Ovary (tissue), 7 donors: ENCODE measurements at regions not wholly inside any gene's neighbourhood (a gene's known extent, or its start where the extent isn't known, plus 50 kb on each side); places are given as distances from the start of the nearest gene placed in this dataset.
"Not testable (repeated sequence)": the region's sequence is repeated elsewhere in the genome, so short reads cannot be mapped to it uniquely, and the experiment has no call there.

ENCODE experiments used
- DNase-seq, 5 donors: peaks; one replicate each; pipeline ENCODE4 v3.0.0-alpha.2; 2019 to 2020
- H3K27ac ChIP-seq, 2 donors: fragments of 200-600 bp; one replicate each; pipeline versions ENCODE4 v1.5.1 to v1.8.0; 2019 to 2022
- H3K27me3 ChIP-seq: fragments of 200-600 bp; one replicate; pipeline ENCODE4 v1.8.0; 2022
- H3K36me3 ChIP-seq: fragments of 200-600 bp; sonication (generic); one replicate; pipeline ENCODE4 v1.5.1; 2019
- H3K4me1 ChIP-seq: one replicate; pipeline ENCODE4 v1.8.1; 2013; ENCODE audit warnings: mild to moderate bottlenecking, moderate library complexity; ENCODE audit not compliant: insufficient read depth
- H3K4me3 ChIP-seq: fragments of 200-600 bp; sonication (generic); one replicate; pipeline ENCODE4 v1.5.1; 2017
- H3K9me3 ChIP-seq, 2 donors: fragments of 200-600 bp in 1 of 2; sonication (generic) in 1 of 2; one replicate each; pipeline versions ENCODE4 v1.5.1 to v1.8.1; 2013 to 2019; ENCODE audit warnings: mild to moderate bottlenecking in 1 of 2, moderate library complexity in 1 of 2
- WGBS, 3 donors: extraction: QIAGEN DNeasy Blood & Tissue Kit in 1 of 3; methylation state at CpG; one replicate each; pipeline versions ENCODE4 v1.1.5 to v1.1.7; 2013 to 2017; 5-methylcytosine and 5-hydroxymethylcytosine counted together
- intact Hi-C, 4 donors: fragments of 100-400 bp; cut with DNase I; formaldehyde crosslinking; loops; one replicate each; pipeline versions ENCODE4 v1.11.0 to v1.15.1; 2022 to 2023
- donor health status: DM: no; HTN: no; CAD: no; lungs with moderate emphysema.
- donor health status: DM: no; HTN: no; CAD: no.
- donor health status: Bipolar disorder and iron deficiency.
- donor health status: DM: no; HTN: no; CAD: no.
- donor health status: DM: yes; HTN: yes; CAD: no.

DNA sequence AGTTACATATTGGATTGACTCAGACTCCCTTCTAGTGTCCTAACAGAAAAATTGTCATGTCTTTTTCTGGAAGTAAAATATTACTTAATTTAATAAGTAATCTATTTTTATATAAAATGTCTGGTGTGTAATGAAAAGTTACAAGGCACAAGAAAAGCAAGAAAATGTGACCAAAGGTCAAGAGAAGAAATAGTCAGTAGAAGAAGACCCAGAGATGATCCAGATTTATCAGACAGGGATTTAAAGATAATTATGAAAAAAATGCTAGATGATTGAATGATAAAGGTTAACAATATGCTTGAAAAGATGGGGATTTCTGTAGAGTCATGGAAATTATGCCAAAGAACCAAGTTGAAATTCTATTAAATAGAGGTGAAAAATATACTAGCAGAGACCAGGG is 87.8 kb downstream of the SYT15B start:
- H3K36me3 ChIP-seq, H3K9me3 ChIP-seq, H3K27me3 ChIP-seq, H3K4me1 ChIP-seq, H3K4me3 ChIP-seq, H3K27ac ChIP-seq, intact Hi-C loops, DNase-seq: not testable (repeated sequence)

DNA sequence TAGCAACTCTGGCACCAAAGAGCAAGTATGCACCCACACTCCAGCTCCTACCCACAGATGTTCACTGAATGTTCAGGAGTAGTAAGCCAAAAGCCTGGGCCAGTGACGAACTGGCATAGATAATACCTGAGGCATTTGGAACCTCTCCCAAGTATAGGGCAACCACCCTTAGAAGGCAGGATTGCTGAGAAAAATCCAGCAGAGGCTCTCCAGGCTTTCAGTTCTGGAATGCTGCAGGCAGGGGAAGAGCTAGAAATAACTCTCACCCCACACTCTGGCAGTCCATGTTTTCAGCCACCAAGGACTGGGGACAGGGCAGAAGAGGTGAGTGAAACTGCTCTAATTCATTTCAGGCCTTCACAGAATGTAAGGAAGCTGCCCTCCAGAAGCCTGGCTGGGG is 90.3 kb downstream of the SYT15B start:
- H3K9me3 ChIP-seq, H3K4me1 ChIP-seq, H3K27ac ChIP-seq, intact Hi-C loops, H3K27me3 ChIP-seq, DNase-seq, H3K36me3 ChIP-seq, H3K4me3 ChIP-seq: not testable (repeated sequence)
- WGBS, 3 donors = no CpG with 5 or more reads among the region's 1 CpG

DNA sequence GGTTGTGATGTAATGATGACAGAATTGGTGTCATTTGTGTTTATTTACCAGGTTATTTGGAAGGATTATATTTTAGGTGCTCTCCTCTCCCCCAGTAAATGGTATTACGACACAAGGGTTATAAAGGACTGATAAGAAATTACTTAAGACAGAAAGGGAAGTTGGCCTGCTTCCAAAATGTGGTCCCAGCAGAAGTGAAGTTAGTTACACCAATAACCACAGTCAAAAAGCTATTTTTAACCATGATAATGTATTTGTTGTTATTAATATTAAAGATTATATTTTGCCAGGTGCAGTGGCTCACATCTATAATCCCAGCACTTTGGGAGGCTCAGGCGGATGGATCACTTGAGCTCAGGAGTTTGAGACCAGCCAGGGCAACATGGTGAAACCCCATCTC is 92.5 kb downstream of the SYT15B start:
- H3K27me3 ChIP-seq, H3K9me3 ChIP-seq, intact Hi-C loops, H3K27ac ChIP-seq, H3K4me1 ChIP-seq, DNase-seq, H3K4me3 ChIP-seq, H3K36me3 ChIP-seq: not testable (repeated sequence)
- WGBS, 3 donors = 53 to 62% (median 55%) methylated on average over 1 of the region's 2 CpGs

DNA sequence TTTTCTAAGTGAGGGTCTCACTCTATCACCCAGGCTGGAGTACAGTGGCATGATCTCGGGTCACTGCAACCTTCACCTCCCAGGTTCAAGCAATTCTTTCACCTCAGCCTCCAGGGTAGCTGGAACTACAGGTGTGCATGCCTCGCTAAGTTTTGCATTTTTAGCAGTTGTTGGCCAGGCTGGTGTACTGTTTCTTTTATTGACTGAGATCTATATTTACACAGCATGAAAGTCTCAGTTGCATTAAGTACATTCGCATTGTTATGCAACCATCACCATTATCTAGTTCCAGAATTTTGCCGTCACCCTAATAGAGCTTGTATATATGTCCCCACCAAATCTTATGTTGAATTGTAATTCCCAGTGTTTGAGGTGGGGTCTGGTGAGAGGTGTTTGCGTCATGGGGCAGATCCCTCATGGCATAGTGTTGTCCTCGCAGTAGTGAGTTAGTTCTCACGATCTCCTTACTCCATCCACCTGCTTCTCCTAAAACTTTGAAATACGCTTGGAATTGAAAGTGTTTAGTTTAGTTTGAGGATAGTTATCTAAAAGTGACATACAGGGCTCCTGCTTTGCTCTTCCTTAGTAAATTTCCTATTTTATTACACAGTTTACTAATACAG is 101.3 kb downstream of the SYT15B start:
- H3K4me1 ChIP-seq, DNase-seq, H3K36me3 ChIP-seq, H3K9me3 ChIP-seq, intact Hi-C loops, H3K4me3 ChIP-seq, H3K27me3 ChIP-seq, H3K27ac ChIP-seq: not testable (repeated sequence)
- WGBS, 3 donors = 70 to 87% (median 72%) methylated on average over 3 to 5 of the region's 8 CpGs

DNA sequence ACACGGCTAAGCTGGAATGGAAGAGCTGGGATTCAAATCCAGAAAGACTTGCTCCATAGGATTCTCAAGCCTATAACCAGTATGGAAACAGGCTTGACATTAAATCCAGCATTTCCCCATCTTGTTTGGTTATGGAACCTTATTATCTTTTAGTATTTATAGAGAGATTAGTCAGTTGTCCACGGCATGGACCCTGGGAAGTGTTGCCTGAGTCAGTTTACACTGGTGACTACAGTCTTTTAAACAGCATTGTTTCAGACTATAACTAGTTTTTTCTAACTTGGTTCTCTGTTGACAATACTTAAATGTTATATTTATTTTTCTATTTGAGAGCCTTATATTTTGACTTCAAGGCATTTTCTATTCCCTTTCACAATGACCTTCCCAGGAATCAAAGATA is 106.7 kb downstream of the SYT15B start:
- H3K27ac ChIP-seq, H3K9me3 ChIP-seq, H3K4me3 ChIP-seq, DNase-seq, H3K4me1 ChIP-seq, H3K36me3 ChIP-seq, intact Hi-C loops, H3K27me3 ChIP-seq: not testable (repeated sequence)
- WGBS, 3 donors = no CpG with 5 or more reads among the region's 2 CpGs

DNA sequence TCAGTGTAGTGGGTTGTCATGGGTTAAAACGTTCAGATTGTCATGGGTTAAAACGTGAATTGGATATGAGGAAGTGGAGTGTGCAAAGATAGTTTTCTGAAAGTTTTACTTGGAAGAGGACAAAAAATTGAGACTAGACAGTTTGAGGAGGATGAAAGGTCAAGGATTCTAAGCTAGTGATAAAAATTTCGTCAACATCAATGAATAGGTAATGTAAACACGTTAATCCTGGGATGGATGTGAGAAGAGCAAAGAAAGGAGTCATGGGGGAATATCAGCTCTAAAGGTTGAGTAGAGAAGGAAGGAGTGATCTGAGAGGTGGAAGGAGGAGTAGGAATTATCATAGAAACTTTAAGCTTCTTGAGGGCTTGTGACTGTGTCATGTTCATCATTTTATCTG is 109.2 kb downstream of the SYT15B start:
- WGBS, 3 donors = 7 to 34% (median 33%) methylated on average over 2 to 4 of the region's 4 CpGs

DNA sequence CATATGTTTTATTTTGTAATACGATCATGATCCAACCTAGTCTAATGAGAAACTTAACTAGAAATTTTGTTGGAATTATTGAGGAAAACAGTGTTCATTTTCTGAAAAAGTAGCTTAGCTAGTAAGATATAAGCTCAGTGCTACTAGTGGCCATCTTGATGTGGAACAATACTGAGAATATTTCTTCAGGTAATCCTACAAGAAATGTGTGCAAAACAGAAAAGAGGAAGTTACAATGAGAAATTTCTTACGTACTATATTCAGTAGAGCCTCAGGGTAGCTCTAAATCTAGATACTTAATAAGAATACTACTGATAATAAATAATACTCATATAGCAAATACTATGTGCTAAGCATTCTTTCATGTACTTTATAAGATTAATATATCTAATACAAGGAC is 114.8 kb downstream of the SYT15B start:
- H3K9me3 ChIP-seq, H3K27me3 ChIP-seq, H3K36me3 ChIP-seq, H3K27ac ChIP-seq, intact Hi-C loops, H3K4me1 ChIP-seq, DNase-seq, H3K4me3 ChIP-seq: not testable (repeated sequence)
- WGBS, 3 donors = 64 to 92% methylated on average over 1 of the region's 2 CpGs; no CpG with 5 or more reads in 1 of the 3 donors

More for the DNA sequence above, 109.2 kb downstream of the SYT15B start:
- H3K27me3 ChIP-seq, H3K4me3 ChIP-seq, H3K4me1 ChIP-seq, DNase-seq, intact Hi-C loops, H3K27ac ChIP-seq, H3K9me3 ChIP-seq, H3K36me3 ChIP-seq: not testable (repeated sequence)

DNA sequence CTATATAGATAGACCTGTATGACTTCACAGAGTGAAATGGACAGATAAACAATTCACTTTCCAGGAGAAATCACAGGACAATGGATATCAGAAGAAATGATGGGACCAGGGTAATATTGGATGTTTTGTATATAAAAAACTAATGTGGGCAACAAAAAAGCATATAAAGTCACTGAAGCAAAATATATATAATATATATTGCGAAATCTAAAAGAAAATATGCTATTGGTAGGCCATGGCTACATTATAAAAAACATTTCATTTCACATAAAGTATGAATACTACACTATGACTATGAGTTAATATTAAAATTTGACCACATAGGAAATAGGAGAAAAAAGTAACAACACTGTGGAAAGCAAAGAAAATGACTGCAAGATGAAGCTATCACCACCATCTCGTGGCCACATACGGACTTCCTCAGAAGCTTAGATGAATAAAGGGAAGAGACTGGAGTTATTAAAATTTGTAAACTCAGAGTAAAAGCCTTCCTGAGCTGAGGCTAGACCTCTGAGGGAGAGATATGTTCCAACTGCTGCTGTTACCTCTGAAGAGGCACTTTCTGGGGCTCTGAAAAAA is 115.8 kb downstream of the SYT15B start:
- H3K27ac ChIP-seq, H3K9me3 ChIP-seq, H3K4me3 ChIP-seq, DNase-seq, H3K27me3 ChIP-seq, intact Hi-C loops, H3K4me1 ChIP-seq, H3K36me3 ChIP-seq: not testable (repeated sequence)
- 54 to 58% (median 58%) methylated on average over 3 of the region's 3 CpGs for WGBS, 3 donors

DNA sequence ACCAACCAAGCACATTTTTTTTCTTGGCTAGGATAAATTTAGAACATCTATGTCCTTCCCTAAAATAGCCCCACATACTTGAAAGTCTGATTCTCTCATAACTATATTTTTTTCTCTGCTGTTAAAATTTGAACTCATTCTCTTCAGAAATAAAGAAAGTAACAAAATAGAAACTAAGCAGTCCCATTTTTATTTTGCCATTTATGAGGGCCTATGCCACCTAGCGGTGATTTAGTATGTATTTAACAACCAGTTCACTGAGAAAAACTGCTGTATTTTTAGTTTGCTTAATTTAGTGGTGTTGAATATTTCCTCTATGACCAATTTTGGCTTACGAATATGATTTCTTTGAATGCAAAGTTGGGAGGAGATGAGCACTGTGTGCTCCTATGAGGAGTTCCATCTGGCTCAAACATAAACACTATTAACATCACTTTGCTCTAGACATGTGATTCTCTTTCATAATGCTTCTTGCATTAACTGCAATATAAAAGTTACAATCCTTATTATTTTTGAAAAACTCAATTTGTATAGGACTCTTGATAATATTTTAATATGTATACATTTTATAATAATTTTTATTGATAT is 116.6 kb downstream of the SYT15B start:
- H3K9me3 ChIP-seq, H3K27me3 ChIP-seq, H3K4me1 ChIP-seq, H3K4me3 ChIP-seq, H3K36me3 ChIP-seq, H3K27ac ChIP-seq, intact Hi-C loops: not testable (repeated sequence)
- WGBS, 3 donors = 0 to 2% (median 2%) methylated on average over 1 to 2 of the region's 2 CpGs
- peak in 1 of 5 donors; percentile 19 for DNase-seq

DNA sequence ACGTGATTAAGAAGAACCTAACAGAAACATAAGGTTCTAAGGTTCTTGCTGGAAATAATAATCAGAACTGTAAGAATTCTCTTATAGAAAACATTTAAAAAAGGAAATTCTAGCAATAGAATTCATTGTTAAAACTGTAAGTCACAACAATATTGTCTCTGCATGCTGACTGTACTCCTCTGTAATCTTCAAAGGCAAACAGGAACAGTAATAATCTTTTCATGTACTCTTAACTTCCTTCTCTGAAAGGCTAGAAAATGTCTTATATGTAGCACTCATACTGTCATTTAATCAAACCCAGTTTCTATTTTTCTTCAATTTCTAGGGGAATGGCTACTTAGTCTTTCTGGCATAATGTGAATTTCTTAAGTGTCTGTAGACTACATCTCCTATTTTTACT is 103.5 kb upstream of the AGAP9 start:
- DNase-seq, H3K9me3 ChIP-seq, H3K27ac ChIP-seq, H3K36me3 ChIP-seq, H3K4me1 ChIP-seq, H3K4me3 ChIP-seq, intact Hi-C loops, H3K27me3 ChIP-seq: not testable (repeated sequence)
- WGBS, 3 donors = 83 to 95% (median 86%) methylated on average over 1 of the region's 1 CpG

DNA sequence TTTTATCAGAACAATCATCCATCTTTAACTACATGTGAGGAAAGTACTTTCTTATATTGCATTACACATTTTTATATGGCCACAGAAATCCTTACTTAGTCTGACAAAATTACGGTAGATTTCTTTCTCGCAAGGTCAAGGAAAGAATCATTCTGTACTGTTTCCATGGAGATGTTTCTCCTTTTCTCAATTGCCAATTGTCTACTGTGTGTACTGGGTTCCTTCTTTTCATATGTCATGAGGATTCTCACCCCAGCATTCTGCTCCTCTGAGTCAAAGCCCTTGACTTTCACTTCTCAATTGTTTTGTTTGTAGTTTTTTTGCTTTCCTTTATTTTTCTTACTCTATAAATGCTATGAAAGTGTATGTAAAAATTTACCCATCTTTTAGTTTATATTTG is 99.3 kb upstream of the AGAP9 start:
- H3K36me3 ChIP-seq, H3K4me1 ChIP-seq, H3K27ac ChIP-seq, H3K9me3 ChIP-seq, H3K27me3 ChIP-seq, DNase-seq, H3K4me3 ChIP-seq, intact Hi-C loops: not testable (repeated sequence)
- 36 to 41% (median 39%) methylated on average over 2 of the region's 2 CpGs for WGBS, 3 donors

DNA sequence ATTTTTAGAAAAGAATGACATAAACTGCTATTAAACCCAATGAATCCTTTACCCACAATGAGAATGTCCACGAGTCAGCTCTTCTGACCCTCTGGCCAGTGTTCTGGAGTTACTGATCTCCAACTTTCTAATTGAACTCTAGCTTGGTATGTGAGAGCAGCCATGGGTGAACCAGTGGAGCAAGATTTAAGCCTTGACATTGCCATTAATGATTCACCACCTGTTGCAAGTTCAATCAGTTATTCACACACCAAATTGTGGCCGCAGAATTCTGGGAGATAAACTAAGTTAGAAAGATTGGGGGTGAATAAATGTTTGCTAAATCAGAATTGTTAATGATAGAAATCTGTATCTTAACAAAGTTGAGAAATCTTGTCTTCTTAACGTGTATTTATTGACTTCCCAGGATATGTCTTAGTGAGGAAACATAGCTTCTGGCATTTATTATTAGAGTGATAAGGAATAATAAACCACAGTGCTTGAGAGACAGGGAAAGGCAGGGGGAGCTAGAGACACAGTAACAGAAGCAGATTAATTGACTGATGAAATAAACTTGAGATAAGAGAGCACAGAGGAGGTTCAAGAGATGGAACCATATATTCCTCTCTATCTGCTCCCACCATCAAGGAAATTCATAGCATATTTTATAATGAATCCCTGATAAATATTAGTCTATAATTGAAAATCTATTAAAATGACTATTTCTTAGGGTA is 96.0 kb upstream of the AGAP9 start:
- 43 to 71% (median 54%) methylated on average over 2 to 3 of the region's 3 CpGs for WGBS, 3 donors
- H3K27me3 ChIP-seq, H3K9me3 ChIP-seq, H3K27ac ChIP-seq, H3K4me3 ChIP-seq, H3K4me1 ChIP-seq, H3K36me3 ChIP-seq, DNase-seq, intact Hi-C loops: not testable (repeated sequence)
